Renal pelvis (tissue), 1 donor: ENCODE measurements at regions not wholly inside any gene's neighbourhood (a gene's known extent, or its start where the extent isn't known, plus 50 kb on each side); places are given as distances from the start of the nearest gene placed in this dataset.

Experiments
- DNase-seq: peaks from one replicate; pipeline ENCODE4 v3.0.0-alpha.2; 2013

DNA sequence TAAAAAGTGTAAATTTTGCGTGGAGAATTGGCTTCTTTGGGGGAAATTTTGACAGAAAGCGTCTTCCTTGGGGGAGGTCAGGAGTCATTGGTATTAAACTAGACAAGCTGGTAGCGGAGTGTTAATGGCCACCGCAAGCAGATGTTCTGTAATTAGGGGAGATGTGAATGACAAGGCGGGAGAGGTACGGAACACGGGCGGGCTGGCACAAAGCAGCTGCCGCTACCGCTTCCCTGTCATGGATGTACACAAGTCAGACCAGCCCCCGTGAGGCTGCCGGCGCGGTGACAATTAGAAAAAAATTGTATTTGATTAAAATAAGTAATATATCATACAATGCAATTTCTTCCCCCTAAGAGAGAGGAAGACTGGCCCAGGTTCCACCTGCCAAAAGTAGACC, 501.6 kb downstream of the VRK1 start:
- DNase-seq, result no peak

DNA sequence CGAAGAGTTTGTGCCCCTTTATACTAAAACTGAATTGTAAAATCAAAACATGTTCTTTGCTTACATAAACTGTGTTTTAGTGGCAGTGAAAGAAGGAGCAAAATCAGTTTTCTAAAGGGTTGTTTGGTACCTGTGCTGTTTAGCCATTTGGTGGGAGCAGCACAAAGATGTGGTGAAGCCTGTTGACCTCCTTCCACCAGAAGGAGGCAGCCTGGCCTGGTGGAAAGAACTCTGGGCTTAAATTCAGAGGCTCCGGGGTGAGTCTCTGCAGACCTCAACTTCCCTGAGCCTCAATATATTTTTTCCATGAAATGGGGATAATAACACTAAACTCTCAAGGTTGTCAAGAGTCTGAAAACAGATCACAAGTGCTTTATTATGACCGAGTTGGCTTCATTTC, 502.5 kb downstream of the VRK1 start:
- DNase-seq, result no peak

DNA sequence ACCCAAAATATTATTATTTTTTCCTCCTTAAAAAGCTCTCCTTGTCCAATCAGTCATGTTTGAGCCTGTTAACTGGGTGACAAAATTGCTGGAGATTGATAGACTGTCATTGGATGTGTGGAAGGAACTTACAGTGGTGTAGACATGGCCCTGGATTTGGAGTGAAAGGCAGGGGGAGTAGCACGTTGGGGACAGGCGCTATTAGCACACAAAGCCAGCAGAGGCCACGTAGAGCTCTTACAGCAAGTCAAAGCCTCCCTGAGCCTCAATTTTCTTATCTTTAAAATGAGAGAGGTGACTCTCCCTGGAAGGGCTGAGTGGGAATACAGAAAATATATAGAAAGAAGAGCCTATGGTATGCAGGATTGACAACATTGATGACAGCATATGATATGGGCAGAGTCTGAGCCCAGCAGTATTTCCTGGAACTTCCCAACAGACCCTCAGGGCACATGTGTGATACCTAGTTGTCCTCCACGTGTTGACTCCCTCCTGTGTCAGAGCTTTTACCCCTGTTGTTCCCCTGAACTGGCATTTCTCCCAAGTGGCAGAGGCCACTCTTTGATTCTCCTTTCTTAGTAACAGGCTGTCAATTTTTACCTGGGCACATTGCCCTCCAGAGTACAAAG, 504.9 kb downstream of the VRK1 start:
- DNase-seq, result no peak

DNA sequence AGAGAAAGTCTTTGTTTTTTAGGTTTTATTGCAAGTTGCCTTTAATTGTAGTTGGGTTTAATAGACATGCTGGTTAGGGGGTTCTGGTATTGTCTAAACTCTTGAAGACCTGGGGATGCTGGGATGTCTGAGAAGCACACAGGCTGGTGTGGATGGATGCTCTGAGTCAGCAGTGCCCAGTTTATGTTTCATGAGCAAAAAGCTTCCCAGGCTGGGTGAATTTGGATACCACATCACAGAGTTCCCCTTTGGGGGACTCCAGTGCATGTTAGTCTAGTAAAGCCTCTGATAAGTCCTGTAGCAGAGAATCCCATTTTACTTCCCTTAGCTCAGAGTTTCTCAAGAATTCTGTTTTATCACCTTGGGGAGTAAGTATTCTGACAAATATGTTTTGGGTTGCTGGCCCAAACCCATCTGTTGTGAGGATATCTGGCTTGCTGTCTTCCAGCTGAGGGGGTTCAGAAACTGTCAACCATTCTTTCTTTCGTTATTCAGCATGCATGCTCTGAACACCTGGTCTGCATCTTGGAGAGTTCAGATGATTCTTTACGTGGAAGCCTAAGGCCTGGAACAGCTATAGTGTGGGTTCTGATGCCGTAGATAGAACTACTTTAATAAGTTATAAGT, 509.1 kb downstream of the VRK1 start:
- DNase-seq, result no peak

DNA sequence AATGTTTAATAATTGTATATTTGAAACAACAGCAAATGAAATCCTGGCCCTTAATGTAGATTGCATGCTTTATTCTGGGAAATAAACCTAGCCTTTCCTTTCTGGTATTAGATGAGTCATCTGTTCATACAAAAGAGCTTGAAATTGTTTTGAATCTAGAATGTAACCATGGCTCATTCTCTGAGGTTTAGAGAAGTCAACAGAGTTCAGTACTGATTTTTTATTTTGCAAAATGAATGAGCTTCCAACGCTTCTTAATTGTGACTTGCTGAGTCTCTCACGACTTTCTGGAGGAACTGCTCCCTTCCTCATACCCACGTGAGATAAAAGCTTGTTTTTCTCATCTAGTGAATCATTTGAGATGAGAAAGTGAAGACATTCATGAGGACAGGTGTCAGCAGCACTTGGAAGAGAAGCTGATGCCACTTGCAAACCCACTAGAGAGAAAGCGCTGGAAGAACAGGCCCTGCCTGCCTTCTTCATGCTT, 509.6 kb downstream of the VRK1 start:
- no peak for DNase-seq

DNA sequence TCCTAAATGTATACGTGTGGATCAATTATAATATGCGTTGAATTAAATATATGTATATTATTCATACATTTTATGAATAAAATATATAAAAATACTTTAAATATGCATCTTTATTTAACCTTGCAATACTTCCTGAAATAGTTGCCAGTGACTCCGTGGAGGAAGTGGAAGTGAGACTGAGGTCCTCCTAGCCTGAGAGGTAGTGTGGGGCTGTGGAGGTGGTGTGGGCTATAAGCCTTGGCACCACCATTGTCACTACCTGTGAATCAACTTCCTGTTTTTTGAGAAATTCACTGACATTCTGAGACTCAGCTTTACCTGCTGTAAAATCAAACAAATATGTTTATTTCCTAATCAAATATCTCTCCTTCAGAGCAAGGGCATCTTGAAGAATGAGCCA, 514.2 kb downstream of the VRK1 start:
- no peak for DNase-seq

DNA sequence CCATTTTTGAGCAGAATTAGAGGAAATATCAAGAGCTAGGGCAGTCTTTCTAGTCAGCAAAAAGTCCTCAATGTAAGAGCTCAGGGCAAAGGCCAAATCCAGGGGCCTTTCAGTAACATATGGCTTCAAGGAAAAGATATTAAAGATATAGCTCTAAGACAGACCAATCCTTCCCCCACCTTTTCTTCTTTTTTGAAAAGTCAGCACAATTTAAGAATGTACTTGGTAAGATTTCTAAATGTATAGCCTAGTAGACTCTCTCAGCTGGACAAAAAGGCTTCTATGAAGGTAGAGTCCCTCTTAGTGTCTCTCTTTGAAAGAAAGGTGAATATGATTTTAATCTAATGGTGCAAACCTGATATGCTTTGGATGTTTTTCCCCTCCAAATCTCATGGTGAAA, 515.7 kb downstream of the VRK1 start:
- no peak for DNase-seq

DNA sequence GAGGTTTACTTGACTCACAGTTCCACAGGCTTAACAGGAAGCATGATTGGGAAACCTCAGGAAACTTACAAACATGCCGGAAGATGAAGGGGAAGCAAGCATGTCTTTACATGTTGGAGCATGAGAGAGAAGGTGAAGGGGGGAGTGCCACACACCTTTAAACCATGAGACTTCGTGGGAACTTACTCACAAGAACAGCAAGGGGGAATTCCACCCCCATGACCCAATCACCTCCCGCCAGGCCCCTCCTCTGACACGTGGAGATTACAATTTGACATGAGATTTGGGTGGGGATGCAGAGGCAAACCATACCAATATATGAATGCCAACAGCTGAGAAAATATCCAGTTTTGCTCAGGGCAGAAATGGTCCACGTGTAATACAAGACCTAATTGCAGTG, 518.6 kb downstream of the VRK1 start:
- DNase-seq, result no peak

DNA sequence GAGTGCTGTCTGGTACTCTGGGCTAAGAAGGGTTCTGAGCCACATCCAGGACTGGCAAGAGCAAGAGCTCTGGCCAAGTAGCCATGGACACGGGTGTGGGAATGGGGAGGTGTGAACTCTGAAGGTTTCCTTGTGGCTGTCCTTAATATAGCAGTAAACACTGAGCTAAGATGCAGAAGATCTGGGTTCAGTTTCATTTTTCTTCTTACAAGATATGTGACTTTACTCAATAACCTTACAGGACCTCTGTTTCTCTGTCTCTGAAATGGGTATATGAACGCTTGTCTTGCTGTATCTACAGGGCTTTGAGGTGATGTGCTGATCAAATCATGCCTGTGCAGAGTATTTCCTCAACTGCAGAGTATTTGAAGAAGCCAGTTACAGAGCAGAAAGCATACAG, 521.2 kb downstream of the VRK1 start:
- no peak for DNase-seq

DNA sequence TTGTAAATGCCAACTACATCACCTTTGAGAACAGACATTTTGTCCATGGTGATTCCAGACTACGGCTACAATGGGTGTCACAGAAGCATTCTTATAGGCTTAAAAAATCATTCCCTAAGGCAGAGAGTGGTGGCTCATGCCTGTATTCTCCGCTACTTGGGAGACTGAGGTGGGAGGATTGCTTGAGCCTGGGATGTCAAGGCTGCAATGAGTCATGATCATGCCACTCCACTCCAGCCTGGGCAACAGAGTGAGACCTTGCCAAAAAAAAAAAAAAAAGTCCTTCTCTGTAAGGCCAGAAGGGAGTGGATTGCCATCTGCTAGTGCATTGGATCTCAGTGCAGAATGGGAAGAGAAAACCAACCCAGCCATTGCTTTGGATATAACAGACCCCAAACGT, 522.5 kb downstream of the VRK1 start:
- no peak for DNase-seq

DNA sequence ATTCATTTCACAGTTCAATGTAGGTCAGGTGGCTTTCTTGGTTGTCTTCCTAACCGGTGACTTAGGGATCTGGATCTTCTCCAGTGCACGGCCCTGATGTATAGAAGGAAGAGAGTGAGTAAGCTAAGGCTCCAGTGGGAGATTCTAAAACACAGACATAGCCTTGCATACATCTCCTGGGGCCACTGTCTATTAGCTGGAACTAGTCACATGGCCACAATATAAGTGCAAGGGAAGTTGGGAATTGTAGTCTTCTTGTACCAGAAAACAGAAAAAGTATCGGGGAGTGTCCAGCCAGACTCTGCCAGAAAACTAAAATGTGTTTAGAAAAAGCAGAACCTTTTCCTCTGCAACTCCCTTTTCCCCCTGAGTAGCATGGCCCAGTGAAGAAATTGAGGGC, 531.6 kb downstream of the VRK1 start:
- no peak for DNase-seq

DNA sequence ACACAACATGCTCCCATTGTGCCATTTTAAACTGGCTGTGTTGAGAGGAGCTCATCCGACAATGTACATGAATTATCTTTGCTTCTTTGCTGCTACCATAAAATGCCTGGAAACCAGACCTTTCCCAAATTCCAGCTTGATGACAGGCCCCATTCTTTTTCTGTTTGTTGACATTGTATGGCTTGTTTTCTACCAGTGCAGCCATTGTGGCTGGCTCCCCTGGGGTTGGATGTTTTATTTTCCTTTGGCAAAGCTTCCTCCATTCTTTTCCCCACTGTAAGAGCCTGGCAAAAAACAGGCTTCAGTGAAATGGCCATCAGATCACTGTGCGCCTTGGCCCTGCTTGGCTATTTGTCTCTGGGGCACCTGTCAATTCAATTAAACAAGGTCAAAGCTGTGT, 532.5 kb downstream of the VRK1 start:
- no peak for DNase-seq

DNA sequence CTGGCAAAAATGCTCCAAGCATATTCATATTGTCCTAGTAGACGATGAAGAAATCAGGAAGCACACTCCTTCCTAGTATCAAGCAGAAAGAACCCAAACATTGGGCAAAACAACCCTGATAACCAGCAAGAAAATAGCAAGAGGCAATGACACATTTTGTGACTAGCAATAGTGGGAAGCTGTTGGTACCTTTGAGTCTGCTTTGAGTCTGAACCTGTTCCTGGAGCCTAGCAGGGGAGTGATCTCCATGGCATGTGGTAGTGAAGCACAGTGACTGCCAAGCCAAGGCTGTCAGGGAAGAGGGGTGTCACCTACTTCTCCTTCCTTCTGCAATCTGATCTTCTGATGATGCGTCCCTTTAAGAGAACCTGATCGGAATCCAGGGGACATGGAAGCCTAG, 533.9 kb downstream of the VRK1 start:
- DNase-seq, result no peak

DNA sequence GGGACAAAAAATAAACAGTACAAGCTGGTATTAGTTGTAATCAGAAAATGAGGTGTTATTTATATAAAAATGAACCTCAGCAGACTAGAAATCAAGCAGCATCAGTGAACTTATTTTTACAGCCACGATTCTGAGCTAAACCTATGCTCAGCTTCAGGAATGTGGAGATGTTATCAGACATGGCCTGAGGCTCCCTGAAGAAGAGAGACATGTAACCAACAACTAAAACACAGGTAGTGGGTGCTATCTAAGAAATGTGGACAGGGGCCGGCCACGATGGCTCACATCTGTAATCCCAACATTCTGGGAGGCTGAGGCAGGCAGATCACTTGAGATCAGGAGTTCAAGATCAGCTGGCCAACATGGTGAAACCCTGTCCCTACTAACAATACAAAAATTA, 534.3 kb downstream of the VRK1 start:
- DNase-seq, result no peak

DNA sequence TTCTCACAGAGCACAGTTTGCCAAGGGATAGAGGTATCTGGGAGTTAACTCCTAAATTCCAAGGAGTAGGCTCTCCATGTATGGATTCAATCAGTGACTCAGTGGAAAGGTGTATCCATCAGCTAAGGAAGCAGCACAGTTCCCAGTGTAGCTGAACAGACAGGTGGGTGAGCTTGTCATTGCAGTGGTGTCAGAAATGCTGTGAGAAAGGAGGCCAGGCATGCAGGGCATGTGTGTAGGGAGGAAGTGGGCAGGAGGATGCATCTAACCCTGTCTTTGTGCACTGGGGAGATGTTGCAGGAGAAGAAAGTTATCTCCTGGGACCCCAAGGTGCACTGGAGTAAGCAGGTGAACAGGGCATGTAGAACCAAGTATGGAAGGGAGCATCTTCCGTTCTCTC, 539.0 kb downstream of the VRK1 start:
- no peak for DNase-seq

DNA sequence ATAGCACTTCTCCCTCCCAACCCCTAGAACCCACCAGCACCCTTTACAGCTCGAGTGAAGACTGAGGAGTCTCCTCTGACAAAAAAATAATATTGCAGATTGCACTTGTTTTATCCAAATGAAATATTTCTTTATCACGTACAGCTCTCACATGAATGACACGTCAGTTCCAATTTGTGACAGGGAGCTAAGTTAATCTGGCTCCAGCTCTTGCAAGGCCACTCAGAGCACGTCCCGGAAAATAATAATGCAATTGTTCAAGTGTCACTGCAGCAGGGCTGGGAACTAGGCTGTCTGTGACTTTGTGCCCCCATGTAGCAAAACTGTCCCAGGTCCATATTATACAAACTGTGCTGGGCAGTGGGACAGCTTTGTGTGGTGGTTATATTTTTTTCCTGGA, 539.6 kb downstream of the VRK1 start:
- DNase-seq, result no peak

DNA sequence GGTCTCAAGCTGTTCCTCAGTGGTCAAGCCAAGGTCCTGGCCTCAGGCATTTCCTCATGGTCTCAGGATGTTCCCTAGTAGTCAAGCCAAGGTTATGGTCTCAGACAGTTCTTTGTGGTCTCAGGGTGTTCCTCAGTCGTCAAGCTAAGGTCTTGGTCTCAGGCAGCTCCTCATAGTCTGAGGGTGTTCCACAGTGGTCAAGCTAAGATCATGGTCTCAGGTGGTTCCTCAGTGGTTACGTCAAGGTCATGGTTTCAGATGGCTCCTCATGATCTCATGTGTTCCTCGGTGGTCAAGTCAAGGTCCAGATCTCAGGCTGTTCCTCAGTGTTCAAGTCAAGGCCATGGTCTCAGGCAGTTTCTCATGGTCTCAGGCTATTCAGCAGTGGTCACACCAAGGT, 540.1 kb downstream of the VRK1 start:
- no peak for DNase-seq

DNA sequence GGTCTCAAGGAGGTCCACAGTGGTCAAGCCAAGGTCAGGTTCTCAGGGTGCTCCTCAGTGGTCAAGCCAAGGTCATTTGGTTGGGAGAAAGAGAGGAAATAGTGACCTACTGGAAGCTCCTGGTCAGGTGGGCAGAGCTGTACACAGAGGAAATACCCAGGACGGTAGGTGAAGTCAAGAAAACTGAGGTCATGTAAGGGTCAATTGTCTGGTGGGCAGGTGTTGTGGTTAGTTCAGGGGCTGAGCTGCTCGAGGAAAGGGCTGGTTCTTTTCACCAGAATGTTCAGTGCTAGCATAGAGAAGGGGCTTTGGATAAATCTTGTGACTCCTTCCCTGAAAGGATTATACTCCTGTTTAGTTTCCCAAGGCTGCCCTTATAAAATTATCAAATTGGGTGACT, 540.5 kb downstream of the VRK1 start:
- DNase-seq, result no peak

DNA sequence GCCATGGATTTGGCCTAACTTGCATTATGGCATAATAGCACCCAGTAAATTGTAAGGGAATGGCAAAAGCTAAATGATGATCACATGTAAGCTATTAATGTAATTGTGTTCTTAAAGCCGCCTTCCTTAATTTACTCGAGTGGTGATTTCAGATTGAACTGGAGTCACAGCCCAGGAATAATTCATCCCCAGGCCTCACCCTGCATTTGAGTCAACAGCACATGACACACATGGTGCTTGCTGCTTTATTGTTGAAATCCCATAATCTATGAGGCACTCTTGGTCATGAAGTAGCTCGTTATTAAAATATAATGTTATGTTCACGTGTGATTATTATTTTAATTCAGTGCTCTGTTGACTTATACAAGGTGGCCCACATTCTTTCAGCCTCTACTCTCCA, 547.5 kb downstream of the VRK1 start:
- DNase-seq, result no peak

DNA sequence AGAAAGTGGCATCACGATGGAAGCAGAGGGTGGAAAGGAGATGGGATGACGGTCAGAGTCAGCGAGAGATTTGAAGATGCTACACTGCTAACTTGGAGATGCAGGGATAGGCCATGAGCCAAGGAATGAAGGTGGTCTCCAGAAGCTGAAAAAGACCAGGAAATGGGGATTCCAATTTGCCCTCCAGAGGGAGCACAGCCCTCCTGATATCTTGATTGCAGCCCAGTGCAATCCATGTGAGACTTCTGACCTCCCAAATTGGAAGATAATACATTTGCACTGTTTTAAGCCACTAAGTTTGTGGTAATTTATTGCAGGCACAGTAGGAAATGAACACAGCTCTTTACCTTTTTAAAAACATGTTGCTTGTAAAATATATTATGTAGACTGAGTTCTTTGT, 549.5 kb downstream of the VRK1 start:
- no peak for DNase-seq

DNA sequence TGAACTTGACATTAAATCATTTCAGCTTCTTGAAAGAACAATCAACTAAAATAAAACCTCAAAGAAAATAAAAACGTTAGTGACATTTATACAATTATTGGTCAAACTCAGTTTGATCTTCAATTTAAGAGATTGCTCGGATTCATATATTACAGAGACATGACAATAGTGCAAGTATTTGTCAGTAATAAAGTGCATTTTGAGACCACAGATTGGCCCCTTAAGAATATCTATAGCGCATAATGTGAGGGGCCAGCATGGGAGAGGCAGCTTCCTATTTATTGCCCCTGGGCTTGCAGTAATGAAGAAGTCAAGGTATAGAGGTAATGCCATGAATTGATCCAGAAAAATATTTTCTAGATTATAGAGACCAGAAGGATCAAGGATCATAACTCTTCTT, 552.3 kb downstream of the VRK1 start:
- no peak for DNase-seq

DNA sequence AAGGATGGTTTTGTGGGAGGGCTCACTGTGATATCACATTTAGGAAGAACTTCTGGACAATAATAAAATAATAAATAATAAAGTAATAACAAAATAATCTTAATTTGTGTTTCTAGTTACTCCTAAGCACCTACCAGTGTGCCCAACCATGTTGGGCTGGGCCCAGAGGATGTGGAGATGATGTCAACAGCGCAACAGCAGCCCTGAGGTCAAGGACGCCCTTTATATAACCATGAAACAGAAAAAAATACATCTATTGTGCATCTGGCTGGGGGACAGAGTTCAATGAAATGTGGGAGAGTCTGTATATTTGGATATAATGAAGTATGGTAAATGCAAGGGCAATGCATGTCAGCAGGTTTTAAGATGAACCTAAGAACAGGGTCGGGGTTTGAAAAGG, 552.8 kb downstream of the VRK1 start:
- DNase-seq, result no peak

DNA sequence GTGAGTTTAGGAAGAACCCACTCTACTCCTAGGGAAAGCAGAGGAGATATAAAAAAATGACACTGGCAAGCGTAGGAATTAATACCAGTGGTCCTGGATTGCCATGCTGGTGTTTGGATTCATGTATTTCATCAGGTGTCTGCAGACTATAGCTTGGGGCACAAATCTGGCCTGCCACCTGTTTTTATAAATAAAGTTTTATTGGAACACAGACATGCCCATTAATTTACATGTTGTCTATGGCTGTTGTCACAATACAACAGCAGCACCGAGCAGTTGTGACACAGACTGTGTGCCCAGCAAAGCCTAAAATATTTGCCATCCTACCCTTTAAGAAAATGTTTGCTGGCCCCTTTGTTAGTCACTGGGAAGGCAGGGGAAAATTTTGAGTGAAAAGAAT, 553.2 kb downstream of the VRK1 start:
- DNase-seq, result no peak
